Neural crest cell (in vitro differentiated cells): ENCODE measurements at regions not wholly inside any gene's neighbourhood (a gene's known extent, or its start where the extent isn't known, plus 50 kb on each side); places are given as distances from the start of the nearest gene placed in this dataset.

Experiments
- DNase-seq: peaks from one replicate; pipeline ENCODE4 v3.0.0; 2021; ENCODE audit warnings: low read depth, mixed read lengths, low spot score
- H3K27ac Mint-ChIP-seq: one replicate; pipeline ENCODE4 v1.8.0; 2021; ENCODE audit warnings: mild to moderate bottlenecking, mixed read lengths; ENCODE audit not compliant: unreplicated experiment
- H3K27me3 Mint-ChIP-seq: 2 replicates; pipeline ENCODE4 v1.8.0; 2021; ENCODE audit warnings: low read depth, mild to moderate bottlenecking, mixed read lengths
- H3K36me3 Mint-ChIP-seq: 2 replicates; pipeline ENCODE4 v1.8.0; 2021; ENCODE audit warnings: low read depth, mild to moderate bottlenecking, mixed read lengths
- H3K4me1 Mint-ChIP-seq: 2 replicates; pipeline ENCODE4 v1.8.0; 2021; ENCODE audit warnings: mixed read lengths
- H3K4me3 Mint-ChIP-seq: one replicate; pipeline ENCODE4 v1.8.0; 2021; ENCODE audit warnings: mild to moderate bottlenecking, mixed read lengths
- H3K9me3 Mint-ChIP-seq: 2 replicates; pipeline ENCODE4 v1.8.0; 2021; ENCODE audit warnings: mixed read lengths
- CTCF ChIP-seq: fragments of 200-600 bp; sonication (generic); conservative IDR thresholded peaks from 2 replicates; pipeline ENCODE4 v1.5.0; 2021; ENCODE audit warnings: antibody characterized with exemption, mild to moderate bottlenecking

- Mint-ChIP-seq H3K4me3 (no peak overlapping the region), H3K27ac (no peak overlapping the region), H3K27me3 (no peaks in the 10 kb centered on the region), H3K9me3 (no peaks in the 10 kb centered on the region), H3K36me3 (no peaks in the 10 kb centered on the region), H3K4me1 (no peaks in the 10 kb centered on the region)
- no peak for TF ChIP-seq CTCF
- DNase-seq = no peak
These were observed 363.5 kb downstream of the PTPRU start for GRCh38 chr1:29599826-29600225.

- no peak overlapping the region for H3K4me3 Mint-ChIP-seq
- no peak overlapping the region for H3K27ac Mint-ChIP-seq
- no peak for TF ChIP-seq CTCF
- no peaks in the 10 kb centered on the region for H3K27me3 Mint-ChIP-seq
- no peak for DNase-seq
- no peaks in the 10 kb centered on the region for H3K36me3 Mint-ChIP-seq
- H3K4me1 Mint-ChIP-seq = no peaks in the 10 kb centered on the region
- no peaks in the 10 kb centered on the region for H3K9me3 Mint-ChIP-seq
These were observed 362.7 kb downstream of the PTPRU start for GRCh38 chr1:29599071-29599470.

GRCh38 chr1:29597861-29598260 lies 361.5 kb downstream of the PTPRU start:
- Mint-ChIP-seq H3K4me3 (no peak overlapping the region), H3K27me3 (no peaks in the 10 kb centered on the region), H3K9me3 (no peaks in the 10 kb centered on the region), H3K4me1 (no peaks in the 10 kb centered on the region), H3K36me3 (no peaks in the 10 kb centered on the region), H3K27ac (no peak overlapping the region)
- DNase-seq = no peak
- TF ChIP-seq CTCF = no peak

GRCh38 chr1:29593601-29594382 lies 357.5 kb downstream of the PTPRU start:
- Mint-ChIP-seq H3K4me1 (no peaks in the 10 kb centered on the region), H3K27me3 (peaks cover 3% of the 10 kb centered on the region), H3K36me3 (no peaks in the 10 kb centered on the region), H3K9me3 (no peaks in the 10 kb centered on the region), H3K4me3 (no peak overlapping the region), H3K27ac (no peak overlapping the region)
- no peak for DNase-seq
- TF ChIP-seq CTCF = no peak

- Mint-ChIP-seq H3K4me3 (no peak overlapping the region), H3K27ac (no peak overlapping the region), H3K9me3 (no peaks in the 10 kb centered on the region), H3K4me1 (no peaks in the 10 kb centered on the region), H3K36me3 (no peaks in the 10 kb centered on the region), H3K27me3 (peaks cover 7% of the 10 kb centered on the region)
- no peak for DNase-seq
- TF ChIP-seq CTCF = no peak
These were observed 356.4 kb downstream of the PTPRU start for GRCh38 chr1:29592731-29593130.
